D341Med (cell line): ENCODE measurements at regions not wholly inside any gene's neighbourhood (a gene's known extent, or its start where the extent isn't known, plus 50 kb on each side); places are given as distances from the start of the nearest gene placed in this dataset.

Source experiments
- DNase-seq: peaks from one replicate; pipeline ENCODE4 v3.0.0; 2012; ENCODE audit warnings: low spot score

GRCh38 chr4:18081708-18082107 is 60.2 kb upstream of the LCORL start:
- no peak for DNase-seq

- DNase-seq = no peak
These were observed 56.3 kb upstream of the LCORL start for GRCh38 chr4:18077808-18078207.

- DNase-seq = peak; percentile 79
These were observed 54.4 kb upstream of the LCORL start for GRCh38 chr4:18075823-18076433.

- no peak for DNase-seq
These were observed 50.3 kb upstream of the LCORL start for GRCh38 chr4:18071894-18072293.
